DMS153 treated with DMSO at 0.1 percent for 48 hours (cell line): ENCODE measurements at regions not wholly inside any gene's neighbourhood (a gene's known extent, or its start where the extent isn't known, plus 50 kb on each side); places are given as distances from the start of the nearest gene placed in this dataset.

Source experiments
- DNase-seq: peaks from one replicate; lab custom pipeline; 2025; ENCODE audit not compliant: unreplicated experiment; lab: John Stamatoyannopoulos, UW

- DNase-seq, result peak; percentile 75
Measured at GRCh38 chr12:78684419-78684818, 180.2 kb upstream of the SYT1 start.

- DNase-seq, result no peak
Measured at GRCh38 chr12:78695749-78696148, 168.8 kb upstream of the SYT1 start.

- no peak for DNase-seq
Measured at GRCh38 chr12:78696267-78696666, 168.3 kb upstream of the SYT1 start.

GRCh38 chr12:78697817-78698415 lies 166.7 kb upstream of the SYT1 start:
- no peak for DNase-seq

- no peak for DNase-seq
Measured at GRCh38 chr12:78698747-78699146, 165.8 kb upstream of the SYT1 start.

- DNase-seq, result no peak
Measured at GRCh38 chr12:78700565-78700964, 164.0 kb upstream of the SYT1 start.

- no peak for DNase-seq
Measured at GRCh38 chr12:78703820-78704525, 160.6 kb upstream of the SYT1 start.

- DNase-seq, result no peak
Measured at GRCh38 chr12:78711954-78712353, 152.6 kb upstream of the SYT1 start.

- DNase-seq, result no peak
Measured at GRCh38 chr12:78712834-78713481, 151.6 kb upstream of the SYT1 start.

- DNase-seq, result no peak
Measured at GRCh38 chr12:78719721-78720120, 144.9 kb upstream of the SYT1 start.

- DNase-seq, result no peak
Measured at GRCh38 chr12:78721906-78722305, 142.7 kb upstream of the SYT1 start.

GRCh38 chr12:78725033-78725432 lies 139.5 kb upstream of the SYT1 start:
- DNase-seq, result no peak

- peak; percentile 50 for DNase-seq
Measured at GRCh38 chr12:78725951-78726580, 138.5 kb upstream of the SYT1 start.

- DNase-seq, result no peak
Measured at GRCh38 chr12:78726854-78727253, 137.7 kb upstream of the SYT1 start.

- DNase-seq, result no peak
Measured at GRCh38 chr12:78732481-78732880, 132.1 kb upstream of the SYT1 start.

GRCh38 chr12:78739653-78740052 lies 124.9 kb upstream of the SYT1 start:
- no peak for DNase-seq

- peak; percentile 71 for DNase-seq
Measured at GRCh38 chr12:78746001-78746400, 118.6 kb upstream of the SYT1 start.

- no peak for DNase-seq
Measured at GRCh38 chr12:78753058-78753457, 111.5 kb upstream of the SYT1 start.

- no peak for DNase-seq
Measured at GRCh38 chr12:78756936-78757335, 107.6 kb upstream of the SYT1 start.

GRCh38 chr12:78759367-78759766 lies 105.2 kb upstream of the SYT1 start:
- no peak for DNase-seq

- no peak for DNase-seq
Measured at GRCh38 chr12:78760906-78761305, 103.7 kb upstream of the SYT1 start.

GRCh38 chr12:78764913-78765312 lies 99.7 kb upstream of the SYT1 start:
- DNase-seq, result no peak
